AG09319 (cell line): ENCODE measurements at regions not wholly inside any gene's neighbourhood (a gene's known extent, or its start where the extent isn't known, plus 50 kb on each side); places are given as distances from the start of the nearest gene placed in this dataset.
"Not testable (repeated sequence)": the region's sequence is repeated elsewhere in the genome, so short reads cannot be mapped to it uniquely, and the experiment has no call there.

Source experiments
- DNase-seq: peaks from one replicate; pipeline ENCODE4 v3.0.0-alpha.2; 2010; ENCODE audit warnings: low read depth; ENCODE audit errors: extremely low read depth
- TF ChIP-seq, protein P1 (sequence below): IDR thresholded peaks from 2 replicates; pipeline ENCODE4 v1.5.1; 2011; ENCODE audit warnings: low read depth, mild to moderate bottlenecking, inconsistent platforms, low read length, moderate library complexity

DNA sequence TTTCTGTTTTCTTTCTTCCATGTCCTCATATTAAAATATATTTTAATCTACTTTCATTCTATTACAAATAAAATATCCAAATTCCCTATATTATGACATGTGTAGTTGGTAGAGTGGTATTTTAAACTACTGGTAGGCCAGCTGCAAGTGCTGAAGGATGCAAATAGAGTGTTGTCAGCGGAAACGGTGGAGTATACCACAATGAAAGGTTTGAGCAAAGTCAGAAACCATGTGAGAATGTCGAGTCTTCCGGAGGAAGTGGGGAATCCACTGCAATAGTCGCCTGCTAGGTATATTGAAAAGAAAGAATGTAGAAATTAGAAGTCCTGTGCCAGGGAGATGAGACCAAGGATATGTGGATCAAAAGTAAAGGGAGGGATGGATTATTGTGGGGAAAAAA lies 373.9 kb downstream of the DSEL start:
- TF ChIP-seq, protein P1, sequence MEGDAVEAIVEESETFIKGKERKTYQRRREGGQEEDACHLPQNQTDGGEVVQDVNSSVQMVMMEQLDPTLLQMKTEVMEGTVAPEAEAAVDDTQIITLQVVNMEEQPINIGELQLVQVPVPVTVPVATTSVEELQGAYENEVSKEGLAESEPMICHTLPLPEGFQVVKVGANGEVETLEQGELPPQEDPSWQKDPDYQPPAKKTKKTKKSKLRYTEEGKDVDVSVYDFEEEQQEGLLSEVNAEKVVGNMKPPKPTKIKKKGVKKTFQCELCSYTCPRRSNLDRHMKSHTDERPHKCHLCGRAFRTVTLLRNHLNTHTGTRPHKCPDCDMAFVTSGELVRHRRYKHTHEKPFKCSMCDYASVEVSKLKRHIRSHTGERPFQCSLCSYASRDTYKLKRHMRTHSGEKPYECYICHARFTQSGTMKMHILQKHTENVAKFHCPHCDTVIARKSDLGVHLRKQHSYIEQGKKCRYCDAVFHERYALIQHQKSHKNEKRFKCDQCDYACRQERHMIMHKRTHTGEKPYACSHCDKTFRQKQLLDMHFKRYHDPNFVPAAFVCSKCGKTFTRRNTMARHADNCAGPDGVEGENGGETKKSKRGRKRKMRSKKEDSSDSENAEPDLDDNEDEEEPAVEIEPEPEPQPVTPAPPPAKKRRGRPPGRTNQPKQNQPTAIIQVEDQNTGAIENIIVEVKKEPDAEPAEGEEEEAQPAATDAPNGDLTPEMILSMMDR, result no peak
- DNase-seq, result no peak

DNA sequence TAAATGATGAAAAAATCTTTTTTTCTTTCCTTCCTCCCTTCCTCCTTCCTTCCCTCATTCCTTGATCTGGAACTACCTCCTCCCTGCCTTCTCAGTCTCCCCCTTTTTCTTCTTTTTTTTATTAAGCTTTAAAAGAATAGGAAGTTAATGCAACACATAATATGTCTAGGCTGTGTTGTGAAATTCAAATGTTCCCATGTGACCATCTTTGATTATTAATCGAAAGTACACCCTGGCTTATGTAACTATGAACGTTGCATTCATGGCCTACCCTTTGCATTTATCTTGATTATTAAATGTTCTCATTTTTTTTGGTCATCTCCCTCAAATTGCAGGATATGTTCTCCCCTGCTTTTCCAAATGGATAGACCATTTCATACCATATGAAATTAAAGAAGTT lies 376.0 kb downstream of the DSEL start:
- TF ChIP-seq, protein P1, result no peak
- no peak for DNase-seq

DNA sequence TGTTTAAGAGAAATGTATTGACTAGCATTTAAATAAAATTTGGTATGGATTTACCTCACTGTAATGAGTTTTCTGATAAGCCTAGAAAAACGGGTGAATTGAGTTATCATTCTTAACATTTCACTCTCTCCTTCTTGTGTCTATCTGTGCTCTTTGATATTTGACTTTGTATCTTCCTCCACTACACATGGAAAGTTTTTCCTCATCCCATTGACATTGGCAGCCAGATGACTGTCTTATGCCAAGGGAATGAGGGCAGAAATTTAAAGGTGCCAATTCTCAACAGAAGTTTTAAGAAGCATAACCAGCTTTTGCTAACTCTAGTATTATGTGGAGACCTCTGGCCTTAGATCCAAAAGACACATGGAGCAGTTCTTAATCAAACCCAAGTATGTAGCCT lies 376.6 kb downstream of the DSEL start:
- TF ChIP-seq, protein P1, result no peak
- no peak for DNase-seq

DNA sequence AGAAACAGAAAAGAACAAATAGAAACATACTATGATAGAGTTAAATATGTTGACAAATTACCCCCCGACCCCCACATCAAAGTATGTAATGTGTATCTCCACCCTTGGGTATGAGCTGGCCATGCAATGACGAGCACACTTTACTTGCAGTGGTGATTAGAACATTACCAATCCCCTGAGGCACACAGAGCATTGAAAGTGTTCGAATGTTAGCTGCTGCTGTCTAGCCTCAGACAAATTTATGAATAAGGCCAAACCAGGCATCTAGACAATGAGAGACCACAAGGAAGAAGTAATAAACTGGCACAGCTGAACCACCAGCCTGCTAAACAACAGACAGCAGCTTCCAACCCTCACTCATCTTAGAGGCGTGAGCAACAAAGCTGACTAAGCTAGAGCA lies 380.5 kb downstream of the DSEL start:
- no peak for DNase-seq
- TF ChIP-seq, protein P1, result no peak

DNA sequence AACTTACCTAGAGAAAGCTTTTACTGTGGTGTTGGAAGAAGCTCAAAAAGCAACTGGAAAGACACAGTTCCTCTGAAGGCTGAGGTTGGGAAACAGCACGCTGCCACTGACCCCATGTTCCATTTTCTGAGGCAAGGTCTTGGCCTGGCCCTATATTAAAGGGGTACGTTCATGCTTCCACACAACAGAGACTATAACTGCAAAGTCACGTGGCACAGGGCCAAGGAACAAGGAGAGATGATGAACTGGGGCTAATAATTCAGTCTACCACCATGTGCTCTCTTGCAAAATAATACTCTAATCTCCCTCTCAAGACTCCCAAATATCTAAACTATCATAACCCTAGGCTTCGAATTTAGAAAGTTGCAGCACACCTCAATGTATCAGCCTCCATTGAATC lies 381.6 kb downstream of the DSEL start:
- DNase-seq, result no peak
- TF ChIP-seq, protein P1, result no peak

DNA sequence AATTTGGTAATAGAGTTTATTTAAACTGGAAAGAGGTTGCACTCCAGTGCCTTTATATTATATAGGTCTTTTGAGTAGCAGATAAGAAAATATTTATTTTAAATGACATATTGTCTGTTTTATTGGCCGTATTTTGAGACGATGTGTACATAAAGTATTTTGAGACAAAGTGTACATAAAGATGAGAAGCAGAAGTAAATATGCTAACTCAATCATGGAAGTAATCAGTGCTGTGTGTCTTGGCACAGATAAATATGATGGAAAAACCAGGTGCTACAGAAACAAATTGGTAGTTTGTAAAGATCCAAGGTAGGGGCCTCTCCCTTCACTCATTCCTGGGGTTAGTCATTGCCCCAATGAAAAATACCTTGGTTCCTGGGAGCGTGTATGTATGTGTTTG lies 382.9 kb downstream of the DSEL start:
- TF ChIP-seq, protein P1, result no peak
- DNase-seq, result no peak

DNA sequence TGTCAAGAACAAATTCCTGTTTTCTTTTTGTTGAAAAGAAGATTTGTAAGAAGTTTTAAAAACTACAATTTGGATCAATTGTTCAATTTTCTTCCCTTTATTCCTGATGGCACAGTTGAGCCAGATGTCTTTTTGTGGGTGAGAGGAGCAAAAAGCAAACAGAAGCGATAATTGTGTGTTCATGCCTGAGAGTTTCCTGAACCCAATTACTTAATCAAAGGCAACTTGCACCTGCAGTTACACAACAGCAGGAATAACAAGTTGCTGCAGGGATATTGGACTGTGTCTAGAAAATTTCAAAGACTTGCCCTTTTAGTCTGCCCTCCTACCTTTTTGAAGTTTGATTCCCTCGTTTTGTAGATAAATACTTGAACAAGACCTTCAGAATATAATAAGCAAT lies 383.6 kb downstream of the DSEL start:
- TF ChIP-seq, protein P1, result no peak
- DNase-seq, result no peak

DNA sequence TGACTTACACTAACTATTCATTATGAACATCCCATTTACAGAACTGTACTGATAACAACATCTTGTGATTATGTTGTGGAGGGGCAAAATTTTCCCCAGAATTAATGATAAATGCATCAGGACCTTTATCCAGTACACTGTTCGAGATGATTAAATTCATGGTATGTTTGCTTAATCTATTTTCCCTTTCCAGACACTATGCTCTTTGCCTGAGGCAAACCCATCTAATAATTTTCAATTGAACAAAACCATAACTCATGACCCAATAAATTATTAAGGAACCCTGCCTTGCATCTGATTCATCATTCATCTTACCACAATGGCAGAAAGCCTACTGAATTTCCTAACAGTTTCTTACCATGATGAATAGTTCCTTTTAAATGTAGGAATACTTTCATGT lies 385.0 kb downstream of the DSEL start:
- no peak for DNase-seq
- TF ChIP-seq, protein P1, result no peak

DNA sequence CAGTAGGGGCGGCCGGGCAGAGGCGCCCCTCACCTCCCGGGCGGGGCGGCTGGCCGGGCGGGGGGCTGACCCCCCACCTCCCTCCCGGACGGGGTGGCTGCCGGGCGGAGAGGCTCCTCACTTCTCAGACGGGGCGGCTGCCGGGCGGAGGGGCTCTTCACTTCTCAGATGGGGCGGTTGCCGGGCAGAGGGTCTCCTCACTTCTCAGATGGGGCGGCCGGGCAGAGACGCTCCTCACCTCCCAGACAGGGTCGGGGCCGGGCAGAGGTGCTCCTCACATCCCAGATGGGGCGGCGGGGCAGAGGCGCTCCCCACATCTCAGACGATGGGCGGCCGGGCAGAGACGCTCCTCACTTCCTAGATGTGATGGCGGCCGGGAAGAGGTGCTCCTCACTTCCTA lies 389.8 kb downstream of the DSEL start:
- not testable (repeated sequence) for DNase-seq
